ENCODE measurements at regions not wholly inside any gene's neighbourhood (a gene's known extent, or its start where the extent isn't known, plus 50 kb on each side); places are given as distances from the start of the nearest gene placed in this dataset.

DNA sequence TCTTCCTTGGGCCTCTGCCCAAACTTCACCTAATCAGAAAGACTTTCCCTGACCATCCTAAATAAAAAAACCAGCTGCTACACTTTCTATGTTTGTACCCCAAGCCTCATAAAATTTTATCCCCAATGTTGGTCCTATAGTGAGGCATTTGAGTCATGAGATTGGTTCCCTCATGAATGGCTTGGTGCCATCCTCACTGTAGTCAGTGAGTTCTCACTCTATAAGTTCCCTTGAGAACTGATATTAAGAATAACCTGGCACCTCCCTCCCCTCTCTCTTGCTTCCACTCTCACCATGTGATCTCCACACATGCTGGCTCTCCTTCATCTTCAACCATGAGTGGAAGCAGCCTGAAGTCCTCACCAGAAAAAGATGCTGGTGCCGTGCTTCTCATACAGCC is 316.9 kb upstream of the PRDM1 start:
- intact Hi-C loops (cut with DNase I, micrococcal nuclease) = no loop called here

DNA sequence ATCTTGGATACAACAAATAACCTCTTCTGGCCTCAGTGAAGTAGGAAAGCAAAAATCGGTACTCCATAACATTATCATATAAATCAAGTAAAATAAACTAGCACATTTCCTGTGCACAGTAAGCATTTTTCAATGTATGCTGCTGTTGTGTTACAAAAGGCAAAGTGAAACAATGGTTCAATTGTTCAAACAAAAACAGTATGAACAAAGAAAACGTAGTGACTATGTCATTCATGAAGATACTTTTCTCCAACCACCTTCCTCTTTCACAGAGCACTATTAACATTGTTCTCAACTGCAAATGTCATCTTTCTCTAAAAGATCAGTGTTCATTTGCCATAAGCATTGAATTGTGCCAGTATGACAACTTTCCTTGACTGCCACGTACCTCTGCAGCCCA is 318.6 kb upstream of the PRDM1 start:
- intact Hi-C loops (cut with DNase I, micrococcal nuclease) = no loop called here
- H3K4me1 ChIP-seq (ENCODE audit: low read depth) = no peaks in the 10 kb centered on the region
- TF ChIP-seq, protein P1, sequence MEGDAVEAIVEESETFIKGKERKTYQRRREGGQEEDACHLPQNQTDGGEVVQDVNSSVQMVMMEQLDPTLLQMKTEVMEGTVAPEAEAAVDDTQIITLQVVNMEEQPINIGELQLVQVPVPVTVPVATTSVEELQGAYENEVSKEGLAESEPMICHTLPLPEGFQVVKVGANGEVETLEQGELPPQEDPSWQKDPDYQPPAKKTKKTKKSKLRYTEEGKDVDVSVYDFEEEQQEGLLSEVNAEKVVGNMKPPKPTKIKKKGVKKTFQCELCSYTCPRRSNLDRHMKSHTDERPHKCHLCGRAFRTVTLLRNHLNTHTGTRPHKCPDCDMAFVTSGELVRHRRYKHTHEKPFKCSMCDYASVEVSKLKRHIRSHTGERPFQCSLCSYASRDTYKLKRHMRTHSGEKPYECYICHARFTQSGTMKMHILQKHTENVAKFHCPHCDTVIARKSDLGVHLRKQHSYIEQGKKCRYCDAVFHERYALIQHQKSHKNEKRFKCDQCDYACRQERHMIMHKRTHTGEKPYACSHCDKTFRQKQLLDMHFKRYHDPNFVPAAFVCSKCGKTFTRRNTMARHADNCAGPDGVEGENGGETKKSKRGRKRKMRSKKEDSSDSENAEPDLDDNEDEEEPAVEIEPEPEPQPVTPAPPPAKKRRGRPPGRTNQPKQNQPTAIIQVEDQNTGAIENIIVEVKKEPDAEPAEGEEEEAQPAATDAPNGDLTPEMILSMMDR (IDR thresholded peaks at IDR 0.05) = no peak
- DNase-seq (no peak), ATAC-seq (no peak)
- no peaks in the 10 kb centered on the region for H3K9me3 ChIP-seq
- no peaks in the 10 kb centered on the region for H3K36me3 ChIP-seq (ENCODE audit: low read depth)
- H3K4me3 ChIP-seq = no peak overlapping the region

More for the DNA sequence above, 316.9 kb upstream of the PRDM1 start:
- Histone ChIP-seq H3K36me3 (ENCODE audit: low read depth) (no peaks in the 10 kb centered on the region), H3K4me1 (ENCODE audit: low read depth) (no peaks in the 10 kb centered on the region), H3K4me3 (no peak overlapping the region), H3K9me3 (no peaks in the 10 kb centered on the region)
- TF ChIP-seq, protein P1 (IDR thresholded peaks at IDR 0.05) = no peak
- DNase-seq (no peak), ATAC-seq (no peak)

DNA sequence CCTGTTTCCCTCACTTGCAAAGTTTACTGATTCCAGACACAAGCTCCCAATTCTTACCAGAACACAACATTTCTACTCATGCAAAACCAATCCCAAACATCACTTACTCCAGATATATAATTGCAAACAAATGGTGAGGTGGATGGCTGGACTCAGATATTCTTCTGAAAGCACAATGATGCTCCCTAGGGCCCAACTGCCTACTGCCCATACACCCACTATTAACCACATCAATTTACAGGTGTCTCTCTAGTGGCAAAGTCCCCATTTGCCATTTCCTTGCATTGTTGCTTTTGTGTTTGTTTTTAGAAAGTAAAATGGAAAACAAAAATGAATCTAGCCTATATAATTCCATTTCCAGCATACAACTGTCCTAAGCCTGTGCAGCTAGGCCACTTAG is 320.9 kb upstream of the PRDM1 start:
- intact Hi-C loops (cut with DNase I, micrococcal nuclease) = no loop called here
- H3K4me1 ChIP-seq (ENCODE audit: low read depth) = peaks cover 8% of the 10 kb centered on the region

DNA sequence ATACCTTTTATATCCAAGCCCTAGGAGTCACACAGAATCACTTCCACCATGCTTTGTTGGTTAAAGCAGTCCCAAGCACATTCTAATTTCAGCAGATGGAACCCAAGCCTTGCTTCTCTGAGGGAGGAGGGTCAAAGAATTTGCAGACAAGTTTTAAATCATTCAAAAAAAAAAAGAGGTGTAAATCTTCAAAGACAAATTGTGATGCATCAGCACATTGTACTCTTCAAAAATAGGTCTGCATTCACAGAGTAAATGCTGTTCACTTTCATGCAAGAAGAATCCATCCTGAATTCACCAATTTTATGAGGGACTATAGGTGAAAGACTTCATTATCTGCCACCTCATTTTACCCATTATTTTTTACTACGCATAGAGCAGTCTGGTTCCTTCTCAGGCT is 321.8 kb upstream of the PRDM1 start:
- TF ChIP-seq, protein P1 (IDR thresholded peaks at IDR 0.05) = no peak
- Histone ChIP-seq H3K4me1 (ENCODE audit: low read depth) (peaks cover 16% of the 10 kb centered on the region), H3K9me3 (no peaks in the 10 kb centered on the region), H3K4me3 (no peak overlapping the region), H3K36me3 (ENCODE audit: low read depth) (no peaks in the 10 kb centered on the region)
- no peak for DNase-seq
- intact Hi-C loops (cut with DNase I, micrococcal nuclease) = no loop called here
- ATAC-seq = no peak

More for the DNA sequence above, 320.9 kb upstream of the PRDM1 start:
- Histone ChIP-seq H3K36me3 (ENCODE audit: low read depth) (no peaks in the 10 kb centered on the region), H3K9me3 (no peaks in the 10 kb centered on the region), H3K4me3 (no peak overlapping the region)
- ATAC-seq (no peak), DNase-seq (no peak)
- TF ChIP-seq, protein P1 (IDR thresholded peaks at IDR 0.05) = no peak

DNA sequence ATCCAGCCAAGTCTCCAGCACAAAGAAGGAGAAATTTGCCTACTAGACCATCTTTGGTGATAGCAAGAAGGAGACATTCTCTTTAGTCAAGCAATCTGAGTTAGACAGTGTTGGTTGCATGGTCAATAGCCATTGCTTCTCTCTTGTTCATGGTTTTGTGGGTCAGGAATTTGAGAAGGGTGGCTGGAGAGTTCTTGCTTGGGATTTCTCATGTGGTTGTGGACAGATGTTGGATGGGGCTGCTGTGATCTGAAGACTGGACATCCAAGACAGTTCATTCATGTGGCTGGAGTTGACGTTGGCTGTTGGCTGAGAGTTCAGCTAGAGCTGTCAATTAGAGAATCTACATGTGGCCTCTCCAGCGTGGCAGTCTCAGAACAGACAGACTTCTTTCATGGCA is 322.3 kb upstream of the PRDM1 start:
- no peaks in the 10 kb centered on the region for H3K36me3 ChIP-seq (ENCODE audit: low read depth)
- no peaks in the 10 kb centered on the region for H3K9me3 ChIP-seq
- DNase-seq = no peak
- peaks cover 19% of the 10 kb centered on the region for H3K4me1 ChIP-seq (ENCODE audit: low read depth)
- TF ChIP-seq, protein P1 (IDR thresholded peaks at IDR 0.05) = no peak
- intact Hi-C loops (cut with DNase I, micrococcal nuclease) = no loop called here
- no peak for ATAC-seq
- no peak overlapping the region for H3K4me3 ChIP-seq

DNA sequence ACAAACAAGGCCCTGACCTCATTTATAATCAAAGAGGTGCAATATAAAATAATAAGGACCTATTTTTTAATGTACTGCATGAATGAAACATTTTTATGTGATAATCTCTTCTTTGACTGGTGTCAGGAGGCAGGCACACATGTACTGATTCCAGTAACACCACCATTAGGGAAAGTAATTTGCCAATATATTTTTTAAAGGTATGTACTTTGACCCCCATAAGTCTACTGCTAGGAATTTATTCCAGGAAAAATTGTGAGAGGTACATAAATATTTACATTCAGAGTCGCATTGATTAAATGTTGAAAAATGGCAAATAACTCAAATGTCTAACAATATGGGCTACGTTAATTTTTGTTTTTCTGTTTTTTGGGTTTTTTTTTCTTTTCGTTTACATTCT is 325.4 kb upstream of the PRDM1 start:
- Histone ChIP-seq H3K36me3 (ENCODE audit: low read depth) (no peaks in the 10 kb centered on the region), H3K9me3 (no peaks in the 10 kb centered on the region), H3K4me3 (no peak overlapping the region), H3K4me1 (ENCODE audit: low read depth) (peaks cover 19% of the 10 kb centered on the region)
- DNase-seq (no peak), ATAC-seq (peak; percentile 52)
- intact Hi-C loops (cut with DNase I, micrococcal nuclease) = no loop called here
- TF ChIP-seq, protein P1 (IDR thresholded peaks at IDR 0.05) = no peak

Measured in mucosa of descending colon (tissue), 3 donors.